Germinal center (tissue), 1 donor: ENCODE measurements at regions not wholly inside any gene's neighbourhood (a gene's known extent, or its start where the extent isn't known, plus 50 kb on each side); places are given as distances from the start of the nearest gene placed in this dataset.

ENCODE experiments used
- DNase-seq: peaks from one replicate; pipeline ENCODE4 v3.0.0; 2012; ENCODE audit warnings: mixed read lengths, low spot score

DNA sequence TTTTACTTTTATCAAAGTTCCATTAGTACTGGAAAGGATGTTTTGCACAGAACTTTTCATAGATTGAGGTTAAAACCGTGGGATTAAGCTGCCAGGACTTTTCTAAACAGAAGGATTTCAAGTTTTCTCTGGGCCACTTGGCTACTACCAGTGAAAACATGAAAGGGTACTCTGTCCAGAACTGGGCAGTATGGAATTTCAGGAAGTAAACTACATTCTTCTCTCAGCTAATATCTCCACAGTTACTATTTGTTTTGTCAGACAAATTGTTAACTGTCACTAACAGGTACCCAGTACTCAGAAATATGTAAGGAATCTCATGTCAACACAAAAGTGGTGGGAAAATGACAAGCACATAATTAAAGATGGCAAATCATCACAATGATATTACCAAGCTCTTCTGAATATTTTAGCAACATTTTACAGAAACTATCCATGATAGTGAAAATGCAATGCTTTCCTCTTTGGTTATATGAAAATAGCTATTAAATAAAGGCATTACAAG, 454.4 kb downstream of the C4orf33 start:
- DNase-seq, result no peak

DNA sequence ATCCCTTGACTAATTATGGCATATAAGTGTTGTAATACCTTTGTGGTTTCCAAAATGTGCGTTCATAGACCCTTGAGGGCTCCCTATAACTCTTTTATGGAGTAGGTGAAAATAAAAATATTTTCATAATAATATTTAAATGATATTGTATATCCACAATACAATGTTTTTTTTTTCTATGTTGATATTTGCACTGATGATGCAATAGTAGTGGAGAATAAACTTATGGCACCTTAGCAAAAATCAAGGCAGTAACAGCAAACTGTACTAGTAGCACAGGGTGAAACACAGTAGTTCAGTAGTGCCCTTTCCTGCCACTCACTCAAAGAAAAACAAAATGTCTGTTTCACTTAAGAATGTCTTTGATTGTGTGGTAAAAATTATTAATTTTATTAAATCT, 465.3 kb downstream of the C4orf33 start:
- no peak for DNase-seq

GRCh38 chr4:129561886-129562671, 466.1 kb downstream of the C4orf33 start:
- DNase-seq, result no peak

DNA sequence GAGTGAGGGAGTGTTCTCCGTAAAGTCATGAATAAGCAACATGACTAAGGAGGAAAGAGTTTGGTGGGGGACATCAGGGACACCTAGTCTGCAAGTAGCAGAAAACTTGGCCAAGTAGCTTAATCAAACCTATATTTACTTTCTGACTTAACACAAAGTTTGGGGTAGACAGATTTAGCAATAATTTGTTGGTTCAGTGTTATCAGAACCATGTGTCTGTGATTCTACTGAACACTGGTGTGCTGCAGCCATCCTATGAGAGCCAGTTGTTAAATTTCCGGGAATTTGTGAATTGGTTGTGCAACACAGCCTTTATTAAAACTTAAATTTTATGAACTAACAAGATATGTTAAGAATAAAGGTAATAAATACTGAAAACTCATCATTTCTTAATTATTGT, 469.3 kb downstream of the C4orf33 start:
- no peak for DNase-seq

GRCh38 chr4:129570326-129570725, 474.4 kb downstream of the C4orf33 start:
- no peak for DNase-seq

DNA sequence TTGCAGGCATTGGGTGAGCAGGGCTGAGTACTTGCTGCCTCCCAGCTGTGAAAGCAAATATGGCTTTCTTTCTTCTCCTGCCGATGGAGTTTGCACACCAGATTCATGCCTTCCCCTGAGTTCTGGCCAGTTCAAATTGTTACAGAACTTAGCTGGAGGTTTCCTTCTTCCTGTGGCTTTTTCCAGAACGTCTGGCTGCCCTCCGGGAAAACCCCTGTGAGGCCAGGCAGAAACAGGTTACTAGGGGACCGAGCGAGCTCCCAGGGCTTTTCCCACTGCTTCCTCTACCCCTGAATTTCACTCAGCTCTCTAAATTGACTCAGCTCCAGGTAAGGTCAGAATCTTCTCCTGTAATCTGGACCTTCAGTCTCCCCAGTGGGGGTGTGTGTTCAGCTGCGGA, 482.4 kb downstream of the C4orf33 start:
- DNase-seq, result no peak

DNA sequence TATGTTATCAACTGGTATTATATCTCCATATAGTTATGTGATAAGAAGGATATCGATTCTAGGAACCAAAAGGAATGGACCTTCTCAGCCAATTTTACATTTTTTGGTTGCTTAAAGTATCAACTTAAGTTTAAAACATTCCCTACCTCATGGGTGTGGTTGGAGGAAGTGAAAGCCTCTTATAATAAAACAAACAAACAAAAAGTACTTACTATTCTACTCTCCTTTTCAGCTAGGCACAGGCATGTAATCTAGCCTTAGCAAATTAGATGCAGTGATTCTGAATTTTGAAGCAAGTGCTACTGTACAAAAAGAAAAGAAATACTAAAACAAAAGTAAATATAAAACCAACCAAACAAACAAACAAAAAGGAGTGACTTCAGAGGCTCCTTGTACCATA, 485.4 kb downstream of the C4orf33 start:
- no peak for DNase-seq

- no peak for DNase-seq
Observed at GRCh38 chr4:129583868-129584267, 487.9 kb downstream of the C4orf33 start.

- no peak for DNase-seq
Observed at GRCh38 chr4:129598582-129598981, 502.6 kb downstream of the C4orf33 start.

- DNase-seq, result no peak
Observed at GRCh38 chr4:129600898-129601297, 504.9 kb downstream of the C4orf33 start.

- DNase-seq, result no peak
Observed at GRCh38 chr4:129602447-129602846, 506.5 kb downstream of the C4orf33 start.

- DNase-seq, result no peak
Observed at GRCh38 chr4:129603241-129603931, 507.4 kb downstream of the C4orf33 start.

DNA sequence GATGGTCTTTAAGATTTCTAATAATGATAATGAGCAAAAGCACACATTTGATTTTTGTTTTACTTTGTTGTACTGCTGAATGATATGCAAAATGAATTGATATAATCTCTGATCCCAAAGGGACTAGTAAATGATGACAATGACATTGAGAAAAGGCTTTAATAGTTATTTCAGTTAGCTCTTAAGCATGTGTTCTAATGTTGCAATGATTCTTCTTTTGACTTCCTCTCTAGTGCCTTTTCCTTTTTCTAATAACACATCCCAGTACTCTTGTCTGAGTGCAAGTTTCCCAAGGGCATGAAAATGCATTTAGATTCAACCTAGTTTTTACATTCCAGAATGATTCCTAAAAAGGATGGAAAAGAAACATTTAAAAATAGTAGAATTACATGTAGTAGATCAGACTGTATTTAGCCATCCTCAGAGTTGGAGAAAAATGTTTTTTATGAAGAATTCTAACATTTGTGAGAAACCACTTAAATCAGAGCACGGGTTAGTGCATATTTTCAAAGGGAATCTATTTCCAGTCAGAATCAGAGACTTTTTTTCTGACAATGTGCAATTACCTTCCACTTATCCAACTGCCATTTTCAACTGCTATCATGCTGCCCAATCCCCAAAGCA, 508.8 kb downstream of the C4orf33 start:
- DNase-seq, result no peak

DNA sequence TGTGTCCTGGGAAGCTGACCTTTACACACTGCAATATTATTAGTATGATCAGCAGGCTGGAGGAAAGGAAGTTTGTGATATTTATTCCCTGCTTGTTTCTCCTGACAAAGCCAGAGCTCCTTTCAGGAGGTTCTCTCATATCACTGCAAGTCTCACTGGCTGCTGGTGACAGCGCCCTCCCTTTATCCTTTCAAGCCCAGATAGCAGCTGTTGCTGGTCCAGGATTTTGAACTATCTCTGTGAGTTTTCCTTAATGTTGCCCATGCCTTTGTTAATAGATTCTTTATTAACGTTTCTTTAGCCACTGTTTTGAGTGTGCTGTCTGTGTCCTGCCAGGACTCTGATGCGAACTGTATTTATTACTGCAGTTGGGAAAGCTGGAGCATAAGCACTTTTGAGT, 518.7 kb downstream of the C4orf33 start:
- no peak for DNase-seq

GRCh38 chr4:129622566-129622965, 526.6 kb downstream of the C4orf33 start:
- DNase-seq, result no peak

GRCh38 chr4:129623233-129623875, 527.4 kb downstream of the C4orf33 start:
- DNase-seq, result no peak

DNA sequence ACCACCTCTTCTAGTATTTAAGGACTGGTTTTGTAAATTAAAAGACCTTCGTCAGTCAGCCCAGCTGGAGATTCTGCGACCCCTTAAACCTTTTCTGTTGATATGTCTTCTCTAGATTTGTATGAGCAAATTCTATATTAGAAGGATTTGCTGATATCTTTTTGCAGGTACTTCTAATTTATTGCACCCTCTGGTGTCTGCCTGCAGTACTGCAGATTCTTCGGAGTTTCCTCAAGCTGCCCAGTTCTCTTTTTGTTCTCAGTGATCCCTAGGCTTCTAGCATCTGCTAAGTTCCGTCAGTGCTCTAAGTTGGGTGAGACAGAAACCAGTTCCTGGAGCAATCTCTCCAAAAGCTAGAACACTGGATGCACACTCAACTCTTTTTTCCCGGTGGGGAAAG, 545.2 kb downstream of the C4orf33 start:
- no peak for DNase-seq

- DNase-seq, result no peak
Observed at GRCh38 chr4:129645461-129645860, 549.5 kb downstream of the C4orf33 start.

- DNase-seq, result no peak
Observed at GRCh38 chr4:129668092-129668491, 572.1 kb downstream of the C4orf33 start.

DNA sequence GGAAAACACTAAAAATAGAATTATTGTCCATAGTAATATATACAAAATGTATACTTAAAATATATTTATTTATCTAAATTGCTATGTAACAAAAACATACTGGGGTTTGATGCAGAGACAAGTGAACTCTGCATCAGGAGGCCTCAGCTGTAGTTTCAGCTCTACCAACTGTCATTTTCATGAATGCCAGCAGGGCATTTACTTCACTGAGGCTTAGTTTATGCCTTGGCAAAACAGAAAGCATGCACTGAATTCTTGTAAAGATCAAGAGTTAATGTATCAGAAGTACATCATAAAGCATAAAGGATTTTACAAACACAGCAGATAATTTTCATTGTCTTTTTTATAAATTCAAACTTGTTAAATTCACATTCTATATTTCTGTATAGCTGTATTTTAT, 577.0 kb downstream of the C4orf33 start:
- DNase-seq, result no peak

- DNase-seq, result no peak
Observed at GRCh38 chr4:129675036-129675435, 579.1 kb downstream of the C4orf33 start.

- no peak for DNase-seq
Observed at GRCh38 chr4:129676934-129677333, 581.0 kb downstream of the C4orf33 start.

DNA sequence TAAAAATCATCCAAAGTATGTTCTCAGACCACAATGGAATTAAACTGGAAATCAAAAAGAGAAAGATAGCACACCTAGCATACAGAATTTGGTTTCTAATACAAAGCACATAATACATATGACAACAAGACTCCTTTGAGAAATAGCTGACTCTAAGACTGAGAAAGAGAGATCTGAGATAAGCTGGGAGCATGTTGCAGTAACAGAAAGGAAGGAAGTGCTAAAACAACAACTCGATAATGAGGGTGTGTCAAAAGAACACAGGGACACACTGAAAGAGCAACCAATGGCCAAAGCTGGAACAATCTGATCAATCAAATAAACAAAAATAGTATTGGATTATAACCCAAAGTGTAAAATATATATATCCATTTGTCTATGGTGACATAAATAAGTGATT, 586.6 kb downstream of the C4orf33 start:
- no peak for DNase-seq
